B cell (primary cell): ENCODE measurements at regions not wholly inside any gene's neighbourhood (a gene's known extent, or its start where the extent isn't known, plus 50 kb on each side); places are given as distances from the start of the nearest gene placed in this dataset.

Source experiments
- CTCF ChIP-seq: fragments of 200-600 bp; IDR thresholded peaks from one replicate; pipeline ENCODE4 v1.8.0; 2022; ENCODE audit warnings: antibody characterized with exemption, mild to moderate bottlenecking
- EZH2 ChIP-seq: IDR thresholded peaks from 2 replicates; pipeline ENCODE4 v1.6.1; 2012; ENCODE audit warnings: borderline replicate concordance, low read depth, mild to moderate bottlenecking, moderate library complexity, low read length; ENCODE audit not compliant: insufficient read depth, poor library complexity, severe bottlenecking

- TF ChIP-seq EZH2 (no peak), CTCF (no peak)
These were observed 267.3 kb upstream of the HAND2 start for GRCh38 chr4:173797296-173797695.
